ENCODE measurements at regions not wholly inside any gene's neighbourhood (a gene's known extent, or its start where the extent isn't known, plus 50 kb on each side); places are given as distances from the start of the nearest gene placed in this dataset.

DNA sequence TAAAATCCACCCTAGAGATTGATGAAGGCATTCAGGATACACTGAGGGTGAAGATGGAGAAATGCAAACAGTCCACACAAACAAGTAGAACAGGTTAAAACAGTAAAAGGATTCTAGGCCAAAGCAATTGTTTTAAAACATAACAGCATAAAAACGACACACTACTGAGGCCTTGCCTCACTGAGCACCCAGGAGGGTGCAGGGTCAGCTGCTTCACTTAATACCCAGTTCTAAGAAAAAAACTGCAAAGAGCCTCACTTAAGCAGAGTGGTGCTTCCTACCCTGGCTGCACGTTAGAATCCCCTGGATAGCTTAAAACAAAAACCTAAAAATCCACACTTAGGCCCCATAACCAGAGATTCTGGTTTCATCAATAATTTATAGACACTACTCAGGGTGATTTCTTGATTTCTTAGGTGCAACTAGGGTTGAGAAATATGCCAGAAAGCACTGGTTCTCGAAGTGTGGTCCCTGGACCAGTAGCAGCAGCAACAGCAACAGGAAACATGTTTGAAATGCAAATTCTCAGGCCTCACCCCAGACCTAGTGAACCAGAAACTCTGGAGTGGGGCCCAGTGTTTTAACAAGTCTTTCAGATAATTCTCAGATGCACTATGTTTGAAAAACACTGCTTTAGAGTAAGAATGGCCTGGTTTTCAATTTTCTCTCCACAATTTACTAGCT, 279.1 kb downstream of the ZEB2 start:
- no peak for DNase-seq

DNA sequence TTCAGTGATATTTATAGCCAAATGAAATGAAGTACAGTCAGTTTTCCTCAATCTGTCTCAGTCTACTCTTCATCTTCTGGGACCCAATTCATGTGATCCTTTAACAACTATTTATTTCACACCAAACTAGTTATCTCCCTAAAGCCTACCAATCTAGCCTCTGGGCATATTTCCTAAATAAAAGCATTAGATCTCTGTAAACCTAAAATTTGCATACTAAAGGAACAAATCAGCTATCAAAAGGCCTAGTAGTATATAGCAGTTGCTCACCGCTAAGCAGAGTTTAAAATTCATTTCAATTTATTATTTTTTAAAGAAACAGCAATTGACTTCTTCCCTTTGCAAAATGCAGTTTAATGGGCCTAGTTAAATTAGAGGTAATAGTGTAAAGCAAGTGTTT, 280.2 kb downstream of the ZEB2 start:
- no peak for DNase-seq

GRCh38 chr2:144239306-144239705, 280.6 kb downstream of the ZEB2 start:
- no peak for DNase-seq

DNA sequence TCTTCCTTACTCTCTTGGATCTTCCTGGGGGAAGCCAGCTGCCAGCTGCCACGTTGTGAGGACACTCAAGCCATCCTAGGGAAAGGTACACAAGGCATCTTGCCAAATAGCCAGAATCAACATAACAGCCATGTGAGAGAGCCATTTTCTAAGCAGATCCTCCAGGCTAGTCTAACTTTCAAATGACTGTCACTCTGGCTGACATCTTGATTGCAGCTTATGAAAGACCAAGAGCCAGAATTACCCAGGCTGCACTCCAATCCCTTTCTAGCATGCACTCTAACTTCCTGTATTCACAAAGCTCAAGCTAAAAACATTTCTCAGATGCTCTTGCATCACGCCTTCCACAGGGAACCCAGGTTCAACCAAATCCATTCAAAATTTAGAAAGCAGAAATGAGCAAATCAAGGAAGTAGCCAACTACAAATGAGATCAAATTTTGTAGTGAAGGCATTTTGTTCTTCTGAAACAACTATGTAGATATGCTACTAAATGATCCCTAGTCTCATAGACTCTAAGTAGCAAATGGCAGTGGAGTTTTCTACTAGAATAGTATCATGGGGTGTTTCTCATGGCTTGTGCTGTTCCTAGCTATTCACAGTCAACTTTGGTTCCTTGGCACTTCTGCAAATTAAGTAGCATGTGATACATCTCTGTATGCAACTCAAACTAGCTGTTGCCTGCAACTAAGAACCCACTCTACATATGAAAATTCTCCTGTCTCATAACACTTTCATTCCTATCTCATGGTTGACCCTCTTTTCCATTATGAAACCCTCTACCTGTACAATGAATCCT, 281.9 kb downstream of the ZEB2 start:
- no peak for DNase-seq

DNA sequence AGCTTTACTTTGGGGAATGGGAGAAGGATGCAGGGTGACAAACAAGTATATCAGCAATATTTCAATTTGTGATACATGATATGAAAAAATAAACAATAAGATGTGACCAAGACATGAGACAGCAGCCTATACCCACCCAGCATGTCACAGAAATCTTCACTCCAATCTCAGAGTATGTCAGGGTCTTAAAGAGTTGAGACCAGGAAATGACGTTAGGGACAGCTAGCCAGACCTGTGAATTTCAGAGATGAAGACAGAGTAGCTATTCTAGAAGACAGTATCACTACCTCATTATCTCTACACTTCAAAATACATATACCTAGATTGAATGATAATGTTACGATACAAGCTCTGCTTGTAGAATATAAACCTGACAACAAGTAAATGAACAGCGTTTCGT, 282.8 kb downstream of the ZEB2 start:
- DNase-seq = no peak

DNA sequence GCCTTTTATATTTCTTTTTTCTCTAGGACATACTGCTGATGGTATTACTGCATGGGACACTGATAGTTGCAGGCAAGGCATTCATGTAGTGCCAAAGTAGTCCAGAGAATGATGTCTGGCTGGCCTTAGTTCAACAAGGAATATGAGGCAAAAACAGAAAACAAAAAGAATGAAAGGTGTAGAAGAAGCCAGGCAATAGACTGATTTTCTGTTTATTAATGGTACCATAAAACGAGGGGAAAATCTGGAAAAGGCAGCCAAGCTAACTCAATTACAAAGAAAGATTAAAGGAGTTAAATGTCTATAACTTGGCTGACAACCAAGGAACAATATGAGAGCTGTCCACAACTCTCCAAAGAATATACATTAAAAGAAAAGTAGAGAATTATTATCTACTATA, 284.9 kb downstream of the ZEB2 start:
- DNase-seq = no peak

GRCh38 chr2:144234542-144234871, 285.4 kb downstream of the ZEB2 start:
- no peak for DNase-seq

DNA sequence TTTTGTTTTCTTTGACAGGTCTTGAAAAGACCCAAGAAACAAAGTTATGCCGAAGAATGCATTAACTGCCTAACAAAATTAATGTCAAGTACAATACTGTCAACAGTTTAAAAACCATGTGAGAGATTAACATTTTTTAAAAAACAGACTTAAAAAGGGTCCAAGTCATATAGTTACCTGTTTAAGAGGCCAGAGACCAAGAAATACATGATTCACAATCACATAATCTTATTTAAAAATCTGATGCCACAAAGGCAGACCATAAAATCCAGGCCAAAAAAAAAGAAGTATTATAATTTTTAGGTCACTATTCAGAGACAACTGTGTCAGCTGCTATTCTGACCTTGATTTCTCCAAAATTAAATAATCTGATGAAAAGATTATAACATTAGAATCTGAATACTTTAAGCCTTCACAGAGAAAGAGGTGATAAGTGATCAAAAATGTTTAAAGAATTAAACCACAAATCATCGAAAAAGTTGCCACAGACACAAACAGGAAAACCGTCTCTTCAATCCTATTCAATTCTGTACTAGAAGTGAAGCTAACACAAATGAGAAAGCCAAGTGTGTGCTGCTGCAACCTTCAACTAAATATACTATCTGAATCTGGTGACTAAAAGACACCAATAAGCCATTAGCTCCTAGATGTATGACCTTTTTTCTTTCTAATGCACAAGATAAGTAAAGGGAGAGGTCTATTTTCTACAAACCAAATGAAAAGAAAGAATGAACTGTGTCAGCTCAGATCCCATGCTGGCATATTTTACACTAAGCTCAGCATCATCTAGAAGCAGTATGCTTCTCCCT, 286.0 kb downstream of the ZEB2 start:
- no peak for DNase-seq

DNA sequence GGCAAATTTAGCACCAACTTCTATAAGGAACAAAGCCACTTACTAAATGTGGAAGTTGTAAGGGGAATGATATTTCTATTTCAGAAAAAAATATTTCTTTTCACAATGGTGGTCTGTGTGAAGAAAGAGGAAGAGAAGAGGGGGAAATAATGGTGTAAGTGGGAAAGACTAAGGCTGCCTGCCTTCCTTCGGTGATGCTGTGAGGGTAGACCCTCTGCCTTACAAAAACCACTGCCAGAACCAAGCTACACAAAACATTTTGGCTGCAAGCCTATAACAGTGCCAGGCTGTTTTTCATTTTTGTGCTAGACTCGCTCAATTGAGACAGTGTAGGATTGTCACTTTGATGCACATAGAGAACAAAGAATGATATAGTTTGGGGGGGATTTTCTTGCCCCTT, 286.6 kb downstream of the ZEB2 start:
- DNase-seq = no peak

DNA sequence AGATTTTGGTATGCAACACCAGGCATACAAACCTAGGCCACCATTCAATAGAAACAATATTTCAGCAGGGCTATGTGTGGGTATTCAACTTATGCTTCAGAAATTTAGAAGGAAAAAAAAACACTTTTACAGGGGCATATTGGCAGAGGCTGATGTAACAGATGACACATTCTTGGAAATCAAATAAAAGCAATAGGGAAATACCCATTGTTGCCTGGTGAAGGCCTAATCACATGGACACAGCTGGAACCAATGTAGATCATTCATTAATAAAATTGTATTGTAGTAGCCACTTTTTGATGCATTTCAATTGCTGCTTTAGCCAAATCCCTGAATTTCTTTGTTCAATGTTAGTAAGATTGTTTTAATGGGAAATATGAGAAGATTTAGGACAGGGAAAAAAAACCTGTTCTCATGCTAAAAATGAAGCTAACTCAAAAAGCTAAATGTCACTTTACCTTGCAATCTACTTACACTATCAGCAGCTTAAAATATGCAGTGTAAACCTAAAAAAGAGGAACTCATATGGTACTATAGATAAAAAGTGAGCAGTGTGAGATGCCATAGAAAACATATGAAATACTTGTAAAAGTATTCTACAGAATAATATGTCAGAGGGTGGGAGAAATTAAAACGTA, 289.4 kb downstream of the ZEB2 start:
- no peak for DNase-seq

DNA sequence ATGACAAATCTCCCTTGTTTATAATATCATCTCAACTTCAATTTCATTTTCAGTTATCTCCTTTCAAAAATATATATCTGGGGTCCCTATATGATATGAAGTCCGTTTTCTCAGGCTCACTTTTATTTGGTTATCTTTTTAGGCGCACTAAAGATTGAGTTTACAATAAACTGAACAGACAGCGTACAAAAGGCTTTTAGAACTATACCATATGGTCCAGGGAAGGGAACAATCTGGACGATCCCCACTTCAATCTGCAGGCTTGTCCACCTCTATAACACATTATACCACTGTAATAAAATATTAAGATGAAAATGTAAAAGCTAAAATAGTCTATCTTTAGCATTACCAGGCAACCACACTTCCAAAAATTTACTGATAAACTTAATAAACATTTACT, 289.9 kb downstream of the ZEB2 start:
- no peak for DNase-seq

DNA sequence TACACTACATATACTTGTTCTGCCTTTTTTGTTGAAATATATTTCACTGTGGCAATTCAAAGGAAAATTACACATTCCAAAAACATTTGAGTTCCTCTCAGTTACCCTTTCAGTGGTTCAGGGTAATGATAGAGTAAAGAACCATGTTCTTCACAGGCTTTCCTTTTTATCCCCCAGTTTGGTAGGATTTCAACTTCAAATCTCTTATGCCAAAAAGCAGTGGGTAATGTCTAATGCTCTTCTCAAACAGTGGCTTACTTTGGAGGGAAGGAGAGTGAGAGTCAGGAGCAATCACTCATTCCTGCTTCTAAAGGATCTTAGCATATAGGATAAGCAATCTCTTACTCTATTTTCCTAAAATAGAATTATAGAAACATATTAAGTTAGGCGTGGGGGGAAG, 290.6 kb downstream of the ZEB2 start:
- DNase-seq = no peak

- no peak for DNase-seq
Observed at GRCh38 chr2:144227427-144228105, 292.4 kb downstream of the ZEB2 start.

DNA sequence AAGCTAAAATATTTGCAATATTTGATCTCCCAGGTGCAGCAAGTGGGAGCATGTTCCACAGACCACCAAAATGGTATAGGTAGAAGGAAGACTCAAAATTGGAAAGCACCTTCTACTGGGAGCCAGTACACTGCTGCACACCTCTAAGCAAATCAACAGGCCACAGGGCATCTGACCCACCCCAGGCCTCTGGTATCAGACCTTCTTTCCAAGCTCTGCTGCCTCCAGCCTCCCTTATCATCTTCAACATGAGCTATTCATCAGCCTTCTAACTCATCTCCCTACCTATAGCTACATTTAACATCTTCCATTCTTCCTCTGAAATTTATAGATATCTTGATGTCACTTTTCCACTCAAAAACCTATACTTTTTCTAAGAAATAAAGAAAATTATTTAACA, 294.8 kb downstream of the ZEB2 start:
- DNase-seq = no peak

GRCh38 chr2:144224472-144224871, 295.4 kb downstream of the ZEB2 start:
- no peak for DNase-seq

DNA sequence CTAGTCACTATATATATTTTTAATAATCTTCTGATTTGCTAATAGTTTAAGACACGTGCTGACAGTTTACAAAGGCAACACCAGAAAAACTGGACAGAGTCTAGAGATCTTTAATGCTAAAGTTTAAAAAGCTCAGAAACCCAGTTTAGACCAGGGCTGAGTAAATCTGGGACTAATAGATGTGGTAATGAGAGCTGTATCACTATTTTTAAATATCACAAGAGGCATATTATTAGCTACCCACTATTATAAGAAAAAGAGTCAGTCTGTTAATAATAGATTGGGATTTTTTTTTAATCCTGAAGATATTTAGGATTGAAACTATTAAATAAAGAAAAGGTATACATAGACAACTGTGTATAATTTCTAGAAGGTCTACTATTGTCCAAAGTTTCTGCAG, 299.9 kb downstream of the ZEB2 start:
- DNase-seq = no peak

GRCh38 chr2:144217853-144218633, 301.9 kb downstream of the ZEB2 start:
- DNase-seq = no peak

DNA sequence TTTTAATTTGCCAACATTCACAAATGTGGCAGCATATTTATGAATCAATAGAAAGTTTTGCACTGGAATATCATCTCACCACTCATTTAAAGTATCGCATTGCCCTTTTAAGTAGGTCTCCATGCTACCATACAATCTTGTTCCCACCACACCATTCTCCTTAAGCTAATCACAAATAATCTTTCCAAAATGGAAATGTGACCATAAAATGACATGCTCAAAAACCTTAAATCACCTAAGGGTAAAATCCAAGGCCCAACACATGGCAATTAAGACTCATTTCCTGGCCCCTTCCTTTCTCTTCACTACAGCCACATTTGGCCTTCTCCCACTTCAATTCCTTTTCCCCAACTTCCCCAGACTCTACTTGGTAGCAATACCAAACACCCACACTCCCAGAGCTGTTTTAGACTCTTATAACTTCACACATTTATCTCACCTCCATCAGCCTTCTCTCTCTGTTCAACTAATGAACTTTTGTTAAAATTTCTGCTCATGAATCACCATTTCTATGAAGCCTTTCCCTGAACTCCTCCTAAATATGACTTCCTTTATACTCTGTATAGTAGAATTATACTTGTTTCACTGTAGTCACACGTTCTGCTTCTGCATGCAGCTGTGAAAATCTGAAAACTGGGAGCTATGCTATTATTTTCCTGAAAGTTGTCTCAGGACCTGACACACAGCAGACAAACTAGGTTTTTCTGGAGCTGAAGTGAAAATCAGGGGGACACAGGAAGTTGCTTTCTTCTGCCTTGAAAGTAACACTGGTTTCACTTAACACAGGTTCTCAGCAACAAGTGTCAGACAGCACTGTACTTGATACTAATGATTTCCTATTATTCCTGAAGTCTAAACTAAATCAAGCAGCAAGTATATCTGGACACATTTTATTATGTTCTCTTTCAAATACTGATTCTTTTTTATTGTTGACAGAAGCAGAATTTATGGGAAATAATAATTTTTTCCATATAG, 303.9 kb downstream of the ZEB2 start:
- no peak for DNase-seq

DNA sequence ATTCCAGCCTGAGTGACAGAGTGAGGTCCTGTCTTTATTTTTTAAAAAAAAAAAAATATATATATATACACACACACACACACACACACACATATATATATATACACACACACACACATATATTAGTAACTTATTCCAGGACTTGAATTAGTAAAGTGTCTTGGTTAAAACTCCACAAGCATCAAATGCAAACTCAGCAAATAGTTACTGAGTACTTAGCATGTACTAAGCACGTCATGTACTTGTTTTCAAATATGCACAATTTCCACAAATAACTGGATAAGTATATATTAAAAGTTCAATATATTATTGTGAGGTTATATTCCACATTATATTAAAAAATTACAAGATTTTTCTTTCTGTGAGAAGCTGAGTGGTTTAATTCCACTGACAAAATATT, 304.7 kb downstream of the ZEB2 start:
- DNase-seq = no peak

DNA sequence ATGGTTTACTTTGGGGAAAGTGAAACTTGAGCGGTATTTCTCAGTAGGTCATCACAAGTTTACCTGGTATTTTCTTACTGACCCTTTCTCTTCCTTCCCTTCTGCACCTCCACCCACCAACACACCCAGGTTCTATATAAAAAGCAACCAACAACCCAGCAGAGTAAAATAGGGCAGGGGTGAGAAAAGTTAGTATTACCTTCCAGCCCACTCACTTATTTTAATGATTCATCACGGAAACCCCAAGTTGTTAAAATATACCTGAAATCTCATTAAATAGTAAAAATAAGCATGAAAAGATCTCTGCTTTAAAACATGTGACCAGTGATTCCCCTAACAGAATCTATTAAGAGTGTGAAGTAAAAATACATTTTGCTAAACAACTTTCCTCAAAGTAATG, 306.1 kb downstream of the ZEB2 start:
- DNase-seq = no peak

DNA sequence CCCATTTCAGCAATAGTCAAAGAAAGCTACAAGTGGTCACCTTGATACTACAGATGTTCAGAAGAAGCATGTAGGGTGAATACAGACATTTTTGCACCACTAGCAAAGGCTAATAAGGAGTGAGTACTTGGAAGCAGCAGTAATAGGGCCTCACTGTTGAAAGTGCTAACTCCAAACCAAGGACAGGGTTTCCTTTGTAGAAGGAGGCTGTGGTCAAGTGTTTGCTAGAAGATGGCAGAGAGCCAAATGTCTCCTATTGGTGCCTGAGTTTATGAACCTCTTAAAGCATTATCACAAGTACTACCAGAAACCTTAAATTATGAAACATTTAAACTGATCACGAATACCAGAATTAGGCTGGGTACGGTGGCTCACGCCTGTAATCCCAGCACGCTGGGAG, 308.1 kb downstream of the ZEB2 start:
- no peak for DNase-seq

Measured in activated CD4-positive, alpha-beta T cell treated with anti-CD3 and anti-CD28 coated beads, Interleukin-2, amount 50 U/mL, for 48 hours (primary cell).